GM19035 (cell line): ENCODE measurements at regions not wholly inside any gene's neighbourhood (a gene's known extent, or its start where the extent isn't known, plus 50 kb on each side); places are given as distances from the start of the nearest gene placed in this dataset.
A peak's percentile ranks its signal among the peaks of the same experiment; 100 is the strongest.
"Not testable (repeated sequence)": the region's sequence is repeated elsewhere in the genome, so short reads cannot be mapped to it uniquely, and the experiment has no call there.

ENCODE experiments used
- ATAC-seq: cut with Tn5 transposase; IDR thresholded peaks from one replicate; pipeline ENCODE4 v1.9.1; 2021; ENCODE audit not compliant: unreplicated experiment

DNA sequence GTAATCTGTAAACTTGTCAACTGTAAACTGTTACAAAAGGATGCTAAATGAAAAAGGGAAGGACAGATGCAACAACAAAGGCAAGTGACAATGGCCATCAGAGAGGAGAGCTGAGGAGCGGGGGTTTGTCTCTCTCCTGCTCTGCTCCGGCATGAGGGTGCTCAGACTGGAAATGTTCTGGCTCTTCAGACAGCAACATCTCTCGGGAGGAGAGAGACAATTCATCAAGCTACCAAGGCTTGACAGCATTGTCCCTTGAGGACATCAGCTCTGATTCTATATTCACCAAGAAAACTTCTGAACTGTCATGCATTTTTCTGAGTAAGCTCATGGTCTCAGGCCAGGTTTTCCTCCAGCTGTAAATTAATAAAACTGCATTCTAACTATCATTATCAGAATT, 408.2 kb downstream of the IGSF11 start:
- no peak for ATAC-seq

DNA sequence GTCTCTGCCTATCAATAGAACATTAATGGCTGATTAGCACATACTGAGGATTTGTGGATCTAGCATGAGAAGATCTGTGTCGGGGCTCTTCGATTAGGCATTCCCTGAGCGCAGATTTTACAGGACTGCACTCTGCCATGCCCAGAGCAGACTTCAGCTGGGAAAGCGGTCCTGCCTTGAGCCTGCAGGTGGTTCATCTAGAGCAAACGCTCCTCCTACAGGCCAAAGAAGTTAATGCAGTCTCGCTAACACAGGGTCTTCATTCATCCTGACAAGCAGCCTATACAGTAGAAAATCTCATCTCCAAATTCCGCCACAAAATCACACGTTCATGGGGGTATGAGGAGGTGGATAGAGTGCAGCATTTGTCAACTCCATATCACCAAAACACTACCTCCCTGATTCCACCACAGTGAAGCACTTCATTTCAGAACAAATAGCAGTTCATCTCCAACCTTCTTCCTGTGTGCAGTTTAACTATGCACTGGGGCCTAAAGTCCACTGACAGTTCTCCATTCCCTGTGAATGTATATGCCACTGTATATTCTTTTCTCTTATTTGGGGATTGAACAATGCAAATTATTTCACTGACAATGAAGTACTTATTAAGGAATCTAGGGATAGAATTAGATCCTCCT, 405.8 kb downstream of the IGSF11 start:
- ATAC-seq = peak; percentile 97

GRCh38 chr3:118629821-118630220, 404.8 kb downstream of the IGSF11 start:
- no peak for ATAC-seq

DNA sequence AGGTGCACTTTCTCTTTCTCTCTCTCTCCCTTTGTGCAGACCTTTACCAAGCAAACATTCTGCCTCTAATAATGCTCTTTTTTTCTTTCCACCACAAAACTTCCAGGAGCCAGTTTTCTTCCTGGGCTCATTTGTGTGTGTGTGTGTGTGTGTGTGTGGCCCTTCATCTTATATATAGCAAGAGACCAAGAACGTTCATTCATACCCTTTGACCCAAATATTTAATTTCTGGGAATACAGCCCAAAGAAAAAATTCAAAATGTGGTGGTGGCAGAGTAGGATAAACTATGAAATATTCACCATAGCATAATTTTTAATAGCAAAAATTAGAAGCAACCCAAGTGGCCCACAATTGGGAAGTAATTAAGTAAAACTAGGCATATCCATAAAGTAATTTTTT, 398.9 kb downstream of the IGSF11 start:
- ATAC-seq = no peak

GRCh38 chr3:118636841-118637240, 397.8 kb downstream of the IGSF11 start:
- ATAC-seq = no peak

GRCh38 chr3:118637846-118638245, 396.8 kb downstream of the IGSF11 start:
- no peak for ATAC-seq

- peak; percentile 84 for ATAC-seq
Measured at GRCh38 chr3:118641608-118642007, 393.0 kb downstream of the IGSF11 start.

DNA sequence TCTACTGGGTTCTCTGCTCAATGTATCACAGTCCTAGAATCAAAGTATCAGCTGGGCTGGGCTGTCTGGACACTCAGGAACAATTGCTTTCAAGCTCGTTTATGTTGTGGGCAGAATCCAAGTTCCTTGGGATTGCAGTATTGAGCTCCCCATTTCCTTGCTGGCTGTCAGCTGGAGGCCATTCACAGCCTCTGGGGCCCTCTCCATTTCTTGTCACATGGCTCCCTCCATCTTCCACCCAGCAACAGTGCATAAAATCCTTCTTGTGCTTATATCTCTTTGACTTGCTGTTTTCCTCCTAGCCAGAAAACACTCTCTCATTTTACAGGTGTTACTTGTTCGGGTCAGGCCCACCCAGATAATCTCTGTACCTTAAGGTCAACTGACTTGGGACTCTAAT, 363.5 kb downstream of the IGSF11 start:
- no peak for ATAC-seq

- no peak for ATAC-seq
Measured at GRCh38 chr3:118675305-118675704, 359.3 kb downstream of the IGSF11 start.

DNA sequence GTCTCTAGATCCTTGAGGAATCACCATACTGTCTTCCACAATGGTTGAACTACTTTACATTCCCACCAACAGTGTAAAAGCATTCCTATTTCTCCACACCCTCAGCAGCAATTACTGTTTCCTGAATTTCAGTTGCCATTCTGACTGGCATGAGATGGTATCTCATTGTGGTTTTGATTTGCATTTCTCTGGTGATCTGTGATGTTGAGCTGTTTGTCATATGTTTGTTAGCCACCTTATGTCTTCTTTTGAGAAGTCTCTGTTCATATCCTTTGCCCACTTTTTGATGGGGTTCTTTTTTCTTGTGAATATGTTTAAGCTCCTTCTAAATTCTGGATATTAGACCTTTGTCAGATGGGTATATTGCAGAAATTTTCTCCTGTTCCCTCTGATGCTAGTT, 356.0 kb downstream of the IGSF11 start:
- ATAC-seq = not testable (repeated sequence)

GRCh38 chr3:118682921-118683320, 351.7 kb downstream of the IGSF11 start:
- no peak for ATAC-seq

- no peak for ATAC-seq
Measured at GRCh38 chr3:118683636-118684035, 351.0 kb downstream of the IGSF11 start.

GRCh38 chr3:118688396-118688884, 346.2 kb downstream of the IGSF11 start:
- no peak for ATAC-seq

DNA sequence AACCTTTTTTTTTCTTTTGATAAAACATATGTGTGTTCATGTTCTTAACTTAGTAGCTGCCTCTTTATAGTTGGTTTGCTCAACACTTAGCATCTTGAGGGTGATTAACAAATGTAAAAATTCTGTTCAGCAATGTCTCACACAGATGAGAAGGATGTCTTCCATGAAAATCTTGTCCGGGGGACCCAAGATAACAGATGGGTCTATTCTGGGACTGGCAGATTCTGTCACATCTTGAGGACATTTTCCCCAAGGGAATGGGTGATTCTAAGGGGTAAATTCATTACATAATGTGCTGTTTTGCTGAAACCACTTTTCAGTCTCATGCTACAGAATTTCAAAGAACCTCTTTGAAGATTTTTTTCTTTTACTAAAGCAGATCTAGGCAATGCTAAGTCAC, 342.2 kb downstream of the IGSF11 start:
- no peak for ATAC-seq

- no peak for ATAC-seq
Measured at GRCh38 chr3:118705487-118706219, 329.0 kb downstream of the IGSF11 start.

- ATAC-seq = no peak
Measured at GRCh38 chr3:118707991-118708390, 326.7 kb downstream of the IGSF11 start.

- ATAC-seq = no peak
Measured at GRCh38 chr3:118710532-118710931, 324.1 kb downstream of the IGSF11 start.

- ATAC-seq = no peak
Measured at GRCh38 chr3:118713502-118714207, 321.0 kb downstream of the IGSF11 start.

- ATAC-seq = no peak
Measured at GRCh38 chr3:118714800-118715199, 319.8 kb downstream of the IGSF11 start.

DNA sequence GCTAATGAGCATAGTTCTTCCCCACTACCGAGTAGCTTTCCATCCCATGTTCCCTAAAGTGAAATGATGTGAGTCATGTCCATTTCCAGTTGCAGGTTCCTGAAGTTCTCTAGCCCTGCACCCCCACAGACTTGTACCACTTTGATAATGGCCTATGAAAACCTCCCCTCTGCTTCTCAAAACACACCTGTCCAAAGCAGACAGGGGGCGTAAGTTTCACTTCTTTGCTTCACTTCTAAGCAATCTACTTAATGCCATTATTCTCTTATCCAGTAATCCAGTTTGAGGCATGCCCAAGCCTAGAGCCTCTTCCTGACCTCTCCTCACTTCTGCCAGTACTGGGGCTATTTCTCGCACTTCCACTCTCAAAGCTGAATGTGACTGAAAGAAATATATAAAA, 305.1 kb downstream of the IGSF11 start:
- no peak for ATAC-seq

GRCh38 chr3:118734664-118735063, 300.0 kb downstream of the IGSF11 start:
- no peak for ATAC-seq

- no peak for ATAC-seq
Measured at GRCh38 chr3:118736107-118736506, 298.5 kb downstream of the IGSF11 start.
